Astrocyte of the cerebellum (primary cell): ENCODE measurements at regions not wholly inside any gene's neighbourhood (a gene's known extent, or its start where the extent isn't known, plus 50 kb on each side); places are given as distances from the start of the nearest gene placed in this dataset.

Experiments used
- DNase-seq: peaks from one replicate; pipeline ENCODE4 v3.0.0-alpha.2; 2011; ENCODE audit warnings: low read depth
- H3K4me3 ChIP-seq: 2 replicates; pipeline ENCODE4 v1.5.1; 2011; ENCODE audit warnings: mild to moderate bottlenecking, low read depth, low read length, moderate library complexity
- CTCF ChIP-seq: IDR thresholded peaks from 2 replicates; pipeline ENCODE4 v1.5.1; 2012; ENCODE audit warnings: low read length, low read depth, moderate library complexity, mild to moderate bottlenecking; ENCODE audit errors: missing control alignments
- in situ Hi-C: cut with HindIII; loops from 2 replicates; pipeline ENCODE4 v1.10.0; 2017; ENCODE audit warnings: low sequenced_read_pairs

- DNase-seq = no peak
- H3K4me3 ChIP-seq = no peak overlapping the region
- no peak for TF ChIP-seq CTCF
- in situ Hi-C loops = no loop called here
These were observed 196.1 kb upstream of the FGGY start for GRCh38 chr1:59100708-59101374.

- no peak for TF ChIP-seq CTCF
- DNase-seq = no peak
- no peak overlapping the region for H3K4me3 ChIP-seq
- in situ Hi-C loops = no loop called here
These were observed 195.4 kb upstream of the FGGY start for GRCh38 chr1:59101518-59101917.

GRCh38 chr1:59103457-59103856, 193.4 kb upstream of the FGGY start:
- TF ChIP-seq CTCF = no peak
- H3K4me3 ChIP-seq = no peak overlapping the region
- in situ Hi-C loops = no loop called here
- DNase-seq = no peak

GRCh38 chr1:59104191-59104760, 192.6 kb upstream of the FGGY start:
- no peak for TF ChIP-seq CTCF
- H3K4me3 ChIP-seq = no peak overlapping the region
- no peak for DNase-seq
- in situ Hi-C loops = no loop called here

- TF ChIP-seq CTCF = no peak
- DNase-seq = no peak
- in situ Hi-C loops = no loop called here
- H3K4me3 ChIP-seq = no peak overlapping the region
These were observed 191.1 kb upstream of the FGGY start for GRCh38 chr1:59105548-59106507.

GRCh38 chr1:59107516-59107915, 189.4 kb upstream of the FGGY start:
- in situ Hi-C loops = no loop called here
- no peak for DNase-seq
- H3K4me3 ChIP-seq = no peak overlapping the region
- TF ChIP-seq CTCF = no peak
